ENCODE measurements at regions not wholly inside any gene's neighbourhood (a gene's known extent, or its start where the extent isn't known, plus 50 kb on each side); places are given as distances from the start of the nearest gene placed in this dataset.

DNA sequence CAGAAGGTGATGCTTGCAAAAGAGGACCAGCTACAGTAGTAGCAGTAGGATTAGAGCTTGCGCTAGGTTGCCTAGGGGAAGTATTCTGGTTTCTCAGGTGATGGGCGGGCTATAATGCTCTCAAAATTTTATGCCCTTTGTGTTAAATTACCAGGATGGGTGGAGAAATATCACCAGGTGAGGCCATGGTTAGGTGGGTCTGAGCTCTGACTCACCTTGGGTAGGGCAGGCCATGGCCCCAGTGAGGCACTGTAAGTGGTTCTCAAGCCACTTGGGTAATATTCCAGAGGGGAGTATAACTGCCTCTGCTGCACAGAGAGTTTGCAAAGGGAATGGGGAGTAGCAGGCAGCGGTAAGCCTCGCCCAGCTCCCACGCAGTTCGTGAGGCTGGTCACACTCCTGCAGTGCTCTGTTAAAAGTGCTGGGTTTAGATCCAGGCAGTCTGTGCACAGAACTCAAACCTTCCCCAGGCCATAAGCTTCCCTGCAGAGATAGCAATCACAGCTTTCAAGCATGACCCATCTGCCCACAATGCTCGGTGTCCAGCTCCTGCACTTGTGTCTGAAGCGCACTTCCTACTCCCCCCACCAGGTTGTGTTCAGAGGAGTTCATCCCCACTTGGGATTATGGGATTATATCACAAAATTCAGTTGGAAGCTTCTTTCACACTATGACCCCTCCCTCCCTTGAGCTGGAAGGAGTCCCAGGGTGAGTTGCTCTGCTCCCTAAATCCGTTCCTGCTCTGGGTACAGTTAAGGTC lies 575.0 kb downstream of the CHSY3 start:
- H2AFZ ChIP-seq = no peak overlapping the region

GRCh38 chr5:130476325-130476724 lies 572.1 kb downstream of the CHSY3 start:
- in situ Hi-C loops (cut with MboI) = no loop called here
- DNase-seq = no peak
- no peaks in the 10 kb centered on the region for H3K79me2 ChIP-seq (ENCODE audit: insufficient read depth)

More for the DNA sequence above, 575.0 kb downstream of the CHSY3 start:
- no peaks in the 10 kb centered on the region for H3K4me1 ChIP-seq (ENCODE audit: insufficient read depth)
- H3K27me3 ChIP-seq (replicated peaks; ENCODE audit: insufficient read depth) = no peaks in the 10 kb centered on the region
- no peaks in the 10 kb centered on the region for H4K20me1 ChIP-seq (ENCODE audit: insufficient read depth)
- H3K9me3 ChIP-seq (ENCODE audit: low read depth) = no peaks in the 10 kb centered on the region
- H3K4me3 ChIP-seq = no peak overlapping the region
- no peak for DNase-seq
- in situ Hi-C loops (cut with MboI) = no loop called here
- no peaks in the 10 kb centered on the region for H3K9me2 ChIP-seq (ENCODE audit: insufficient read depth)
- no peaks in the 10 kb centered on the region for H3K36me3 ChIP-seq (ENCODE audit: low read depth)
- H3K27ac ChIP-seq = no peak overlapping the region
- H3K9ac ChIP-seq = no peak overlapping the region
- no peak for TF ChIP-seq EZH2 (IDR thresholded peaks at IDR 0.05; ENCODE audit: insufficient read depth, poor library complexity, severe bottlenecking)
- TF ChIP-seq EZH2phosphoT487 (IDR thresholded peaks at IDR 0.05; ENCODE audit: insufficient read depth, low read depth) = no peak
- no peak overlapping the region for H3K4me2 ChIP-seq (ENCODE audit: unreplicated experiment)
- no peaks in the 10 kb centered on the region for H3K79me2 ChIP-seq (ENCODE audit: insufficient read depth)
- WGBS, 2 experiments (ENCODE audit: low coverage in 1 of 2, low lambda C conversion rate in 2 of 2, missing lambda C conversion rate in 2 of 2) = 46% methylated on average over 9 of the region's 9 CpGs
- no peaks in the 10 kb centered on the region for H3F3A ChIP-seq (ENCODE audit: insufficient read depth)

GRCh38 chr5:130462516-130462915 lies 558.3 kb downstream of the CHSY3 start:
- no peak overlapping the region for H3K4me2 ChIP-seq (ENCODE audit: unreplicated experiment)
- H3K79me2 ChIP-seq (ENCODE audit: insufficient read depth) = no peaks in the 10 kb centered on the region
- H3K4me1 ChIP-seq (ENCODE audit: insufficient read depth) = no peaks in the 10 kb centered on the region
- no peak overlapping the region for H2AFZ ChIP-seq
- no peaks in the 10 kb centered on the region for H3F3A ChIP-seq (ENCODE audit: insufficient read depth)
- no peak overlapping the region for H3K9ac ChIP-seq
- H3K36me3 ChIP-seq (ENCODE audit: low read depth) = no peaks in the 10 kb centered on the region
- TF ChIP-seq EZH2 (IDR thresholded peaks at IDR 0.05; ENCODE audit: insufficient read depth, poor library complexity, severe bottlenecking) (no peak), EZH2phosphoT487 (IDR thresholded peaks at IDR 0.05; ENCODE audit: insufficient read depth, low read depth) (no peak)
- H3K27me3 ChIP-seq (replicated peaks; ENCODE audit: insufficient read depth) = no peaks in the 10 kb centered on the region
- H3K9me2 ChIP-seq (ENCODE audit: insufficient read depth) = no peaks in the 10 kb centered on the region
- H3K27ac ChIP-seq = no peak overlapping the region
- H3K4me3 ChIP-seq = no peak overlapping the region
- H4K20me1 ChIP-seq (ENCODE audit: insufficient read depth) = no peaks in the 10 kb centered on the region
- in situ Hi-C loops (cut with MboI) = no loop called here
- no peaks in the 10 kb centered on the region for H3K9me3 ChIP-seq (ENCODE audit: low read depth)
- WGBS, 2 experiments (ENCODE audit: low coverage in 1 of 2, low lambda C conversion rate in 2 of 2, missing lambda C conversion rate in 2 of 2) = 44 to 56% methylated on average over 1 of the region's 1 CpG
- no peak for DNase-seq

More at GRCh38 chr5:130476325-130476724, 572.1 kb downstream of the CHSY3 start:
- no peaks in the 10 kb centered on the region for H3K27me3 ChIP-seq (replicated peaks; ENCODE audit: insufficient read depth)
- no peaks in the 10 kb centered on the region for H3K36me3 ChIP-seq (ENCODE audit: low read depth)
- no peak overlapping the region for H3K27ac ChIP-seq
- no peak overlapping the region for H3K9ac ChIP-seq
- no peak overlapping the region for H2AFZ ChIP-seq
- H3K4me1 ChIP-seq (ENCODE audit: insufficient read depth) = no peaks in the 10 kb centered on the region
- no peak for TF ChIP-seq EZH2 (IDR thresholded peaks at IDR 0.05; ENCODE audit: insufficient read depth, poor library complexity, severe bottlenecking)
- TF ChIP-seq EZH2phosphoT487 (IDR thresholded peaks at IDR 0.05; ENCODE audit: insufficient read depth, low read depth) = no peak
- H3K9me3 ChIP-seq (ENCODE audit: low read depth) = no peaks in the 10 kb centered on the region
- no peaks in the 10 kb centered on the region for H3F3A ChIP-seq (ENCODE audit: insufficient read depth)
- no peaks in the 10 kb centered on the region for H3K9me2 ChIP-seq (ENCODE audit: insufficient read depth)
- H3K4me3 ChIP-seq = no peak overlapping the region
- no peaks in the 10 kb centered on the region for H4K20me1 ChIP-seq (ENCODE audit: insufficient read depth)
- 59 to 61% methylated on average over 6 of the region's 6 CpGs for WGBS, 2 experiments (ENCODE audit: low coverage in 1 of 2, low lambda C conversion rate in 2 of 2, missing lambda C conversion rate in 2 of 2)
- H3K4me2 ChIP-seq (ENCODE audit: unreplicated experiment) = no peak overlapping the region

- H3K4me1 ChIP-seq (ENCODE audit: insufficient read depth) = no peaks in the 10 kb centered on the region
- H3K27ac ChIP-seq = no peak overlapping the region
- no peak overlapping the region for H3K4me2 ChIP-seq (ENCODE audit: unreplicated experiment)
- no peaks in the 10 kb centered on the region for H3K36me3 ChIP-seq (ENCODE audit: low read depth)
- no peaks in the 10 kb centered on the region for H3K9me2 ChIP-seq (ENCODE audit: insufficient read depth)
- WGBS, 2 experiments (ENCODE audit: low coverage in 1 of 2, low lambda C conversion rate in 2 of 2, missing lambda C conversion rate in 2 of 2) = 23 to 25% methylated on average over 2 of the region's 2 CpGs
- no peaks in the 10 kb centered on the region for H4K20me1 ChIP-seq (ENCODE audit: insufficient read depth)
- H2AFZ ChIP-seq = no peak overlapping the region
- H3K27me3 ChIP-seq (replicated peaks; ENCODE audit: insufficient read depth) = no peaks in the 10 kb centered on the region
- no peaks in the 10 kb centered on the region for H3F3A ChIP-seq (ENCODE audit: insufficient read depth)
- DNase-seq = no peak
- in situ Hi-C loops (cut with MboI) = no loop called here
- H3K9me3 ChIP-seq (ENCODE audit: low read depth) = no peaks in the 10 kb centered on the region
- H3K79me2 ChIP-seq (ENCODE audit: insufficient read depth) = no peaks in the 10 kb centered on the region
- H3K9ac ChIP-seq = no peak overlapping the region
- no peak overlapping the region for H3K4me3 ChIP-seq
- TF ChIP-seq EZH2phosphoT487 (IDR thresholded peaks at IDR 0.05; ENCODE audit: insufficient read depth, low read depth) = no peak
- no peak for TF ChIP-seq EZH2 (IDR thresholded peaks at IDR 0.05; ENCODE audit: insufficient read depth, poor library complexity, severe bottlenecking)
Measured at GRCh38 chr5:130455175-130455574, 550.9 kb downstream of the CHSY3 start.

Data from GM23248 (cell line).